ENCODE measurements at regions not wholly inside any gene's neighbourhood (a gene's known extent, or its start where the extent isn't known, plus 50 kb on each side); places are given as distances from the start of the nearest gene placed in this dataset.

GRCh38 chr11:79953629-79954028 lies 512.8 kb upstream of the TENM4 start:
- no peaks in the 10 kb centered on the region for H3K36me3 ChIP-seq (replicated peaks in 1 of 2; ENCODE audit: control insufficient read depth in 1 of 2, insufficient read depth in 2 of 2, low read length in 2 of 2)
- no peak overlapping the region for H3K9ac ChIP-seq (ENCODE audit: insufficient read depth, low read depth, low read length)
- H3K9me3 ChIP-seq (ENCODE audit: low read length) = peaks cover 25% of the 10 kb centered on the region
- in situ Hi-C loops (cut with HindIII; ENCODE audit: extremely low pct_ligation_motif_present, low pct_unique_long_range_greater_than_20kb) (no loop called here), intact Hi-C loops (cut with micrococcal nuclease; ENCODE audit: unreplicated experiment) (no loop called here)
- ATAC-seq (no peak), FAIRE-seq (no peak), DNase-seq (ENCODE audit: low spot score) (no peak)
- ChIA-PET CTCF (ENCODE audit: low intra/inter-chr PET ratio, low total read pairs) (no interaction called here), POLR2A (no interaction called here)
- no peak overlapping the region for H3K27ac ChIP-seq (ENCODE audit: extremely low read length, insufficient read depth, low read length)
- 0% methylated on average over 1 of the region's 1 CpG for WGBS (ENCODE audit: low lambda C conversion rate)
- H2AFZ ChIP-seq (ENCODE audit: low read length) = no peak overlapping the region
- no peaks in the 10 kb centered on the region for H3K27me3 ChIP-seq (ENCODE audit: control insufficient read depth in 1 of 2, insufficient read depth in 2 of 2, low read length in 2 of 2)
- H3K4me3 ChIP-seq (replicated peaks in 1 of 3; ENCODE audit: insufficient read depth in 1 of 3, low read depth in 2 of 3, low read length in 3 of 3) = no peak overlapping the region
- H3K79me2 ChIP-seq (ENCODE audit: insufficient read depth, low read length) = no peaks in the 10 kb centered on the region
- BruUV-seq (replicated peaks) = no TSS peak
- TF ChIP-seq, protein P1, sequence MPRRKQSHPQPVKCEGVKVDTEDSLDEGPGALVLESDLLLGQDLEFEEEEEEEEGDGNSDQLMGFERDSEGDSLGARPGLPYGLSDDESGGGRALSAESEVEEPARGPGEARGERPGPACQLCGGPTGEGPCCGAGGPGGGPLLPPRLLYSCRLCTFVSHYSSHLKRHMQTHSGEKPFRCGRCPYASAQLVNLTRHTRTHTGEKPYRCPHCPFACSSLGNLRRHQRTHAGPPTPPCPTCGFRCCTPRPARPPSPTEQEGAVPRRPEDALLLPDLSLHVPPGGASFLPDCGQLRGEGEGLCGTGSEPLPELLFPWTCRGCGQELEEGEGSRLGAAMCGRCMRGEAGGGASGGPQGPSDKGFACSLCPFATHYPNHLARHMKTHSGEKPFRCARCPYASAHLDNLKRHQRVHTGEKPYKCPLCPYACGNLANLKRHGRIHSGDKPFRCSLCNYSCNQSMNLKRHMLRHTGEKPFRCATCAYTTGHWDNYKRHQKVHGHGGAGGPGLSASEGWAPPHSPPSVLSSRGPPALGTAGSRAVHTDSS (CRISPR knock-in tag; conservative IDR thresholded peaks at IDR 0.05) = no peak
- TF ChIP-seq ZNF432 (CRISPR knock-in tag; IDR thresholded peaks at IDR 0.05; ENCODE audit: borderline replicate concordance) = no peak
- no peak for TF ChIP-seq FLYWCH1 (CRISPR knock-in tag; IDR thresholded peaks at IDR 0.05)
- TF ChIP-seq, protein P2, sequence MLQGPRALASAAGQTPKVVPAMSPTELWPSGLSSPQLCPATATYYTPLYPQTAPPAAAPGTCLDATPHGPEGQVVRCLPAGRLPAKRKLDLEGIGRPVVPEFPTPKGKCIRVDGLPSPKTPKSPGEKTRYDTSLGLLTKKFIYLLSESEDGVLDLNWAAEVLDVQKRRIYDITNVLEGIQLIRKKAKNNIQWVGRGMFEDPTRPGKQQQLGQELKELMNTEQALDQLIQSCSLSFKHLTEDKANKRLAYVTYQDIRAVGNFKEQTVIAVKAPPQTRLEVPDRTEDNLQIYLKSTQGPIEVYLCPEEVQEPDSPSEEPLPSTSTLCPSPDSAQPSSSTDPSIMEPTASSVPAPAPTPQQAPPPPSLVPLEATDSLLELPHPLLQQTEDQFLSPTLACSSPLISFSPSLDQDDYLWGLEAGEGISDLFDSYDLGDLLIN (CRISPR knock-in tag; IDR thresholded peaks at IDR 0.05; ENCODE audit: borderline replicate concordance) = no peak
- no peak for TF ChIP-seq ZNF562 (CRISPR knock-in tag; IDR thresholded peaks at IDR 0.05; ENCODE audit: borderline replicate concordance)
- no peaks in the 10 kb centered on the region for H3K4me1 ChIP-seq (ENCODE audit: insufficient read depth, low read length)
- H3K4me2 ChIP-seq (ENCODE audit: low read depth, low read length) = no peak overlapping the region
- no peaks in the 10 kb centered on the region for H4K20me1 ChIP-seq (ENCODE audit: insufficient read depth, low read length)

GRCh38 chr11:79950741-79951140 lies 509.9 kb upstream of the TENM4 start:
- Histone ChIP-seq H3K79me2 (ENCODE audit: insufficient read depth, low read length) (no peaks in the 10 kb centered on the region), H3K4me1 (ENCODE audit: insufficient read depth, low read length) (no peaks in the 10 kb centered on the region), H3K9ac (ENCODE audit: insufficient read depth, low read depth, low read length) (no peak overlapping the region), H3K9me3 (ENCODE audit: low read length) (no peaks in the 10 kb centered on the region), H4K20me1 (ENCODE audit: insufficient read depth, low read length) (no peaks in the 10 kb centered on the region), H3K27ac (ENCODE audit: extremely low read length, insufficient read depth, low read length) (no peak overlapping the region), H3K4me2 (ENCODE audit: low read depth, low read length) (no peak overlapping the region), H3K36me3 (replicated peaks in 1 of 2; ENCODE audit: control insufficient read depth in 1 of 2, insufficient read depth in 2 of 2, low read length in 2 of 2) (no peaks in the 10 kb centered on the region), H3K4me3 (replicated peaks in 1 of 3; ENCODE audit: insufficient read depth in 1 of 3, low read depth in 2 of 3, low read length in 3 of 3) (no peak overlapping the region), H3K27me3 (ENCODE audit: control insufficient read depth in 1 of 2, insufficient read depth in 2 of 2, low read length in 2 of 2) (no peaks in the 10 kb centered on the region), H2AFZ (ENCODE audit: low read length) (no peak overlapping the region)
- CTCF ChIA-PET (ENCODE audit: low intra/inter-chr PET ratio, low total read pairs) = no interaction called here
- no peak for DNase-seq (ENCODE audit: low spot score)
- FAIRE-seq = no peak
- intact Hi-C loops (cut with micrococcal nuclease; ENCODE audit: unreplicated experiment) = no loop called here
- POLR2A ChIA-PET = no interaction called here
- ATAC-seq = no peak
- no TSS peak for BruUV-seq (replicated peaks)
- WGBS (ENCODE audit: low lambda C conversion rate) = 5% methylated on average over 4 of the region's 4 CpGs
- in situ Hi-C loops (cut with HindIII; ENCODE audit: extremely low pct_ligation_motif_present, low pct_unique_long_range_greater_than_20kb) = no loop called here
- TF ChIP-seq MTA3 (CRISPR knock-in tag; IDR thresholded peaks at IDR 0.05) = no peak
- TF ChIP-seq ZNF580 (CRISPR knock-in tag; IDR thresholded peaks at IDR 0.05; ENCODE audit: borderline replicate concordance, low read depth) = no peak
- no peak for TF ChIP-seq MAFF (IDR thresholded peaks at IDR 0.05; ENCODE audit: low read depth, low read length)
- TF ChIP-seq CSRNP1 (CRISPR knock-in tag; IDR thresholded peaks at IDR 0.05) = no peak
- TF ChIP-seq HOMEZ (CRISPR knock-in tag; IDR thresholded peaks at IDR 0.05; ENCODE audit: low read depth) = no peak
- no peak for TF ChIP-seq ZBTB7B (CRISPR knock-in tag; IDR thresholded peaks at IDR 0.05)
- no peak for TF ChIP-seq ZNF652 (CRISPR knock-in tag; IDR thresholded peaks at IDR 0.05; ENCODE audit: borderline replicate concordance, low read depth)
- TF ChIP-seq, protein P3, sequence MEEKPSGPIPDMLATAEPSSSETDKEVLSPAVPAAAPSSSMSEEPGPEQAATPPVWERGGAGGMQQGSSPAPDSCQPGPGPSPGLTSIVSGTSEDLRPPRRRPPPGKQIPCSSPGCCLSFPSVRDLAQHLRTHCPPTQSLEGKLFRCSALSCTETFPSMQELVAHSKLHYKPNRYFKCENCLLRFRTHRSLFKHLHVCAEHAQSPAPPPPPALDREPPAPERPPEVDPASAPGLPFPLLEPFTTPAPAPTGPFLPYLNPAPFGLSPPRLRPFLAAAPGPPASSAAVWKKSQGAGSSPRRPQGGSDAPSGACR (CRISPR knock-in tag; IDR thresholded peaks at IDR 0.05) = no peak
